ENCODE measurements at regions not wholly inside any gene's neighbourhood (a gene's known extent, or its start where the extent isn't known, plus 50 kb on each side); places are given as distances from the start of the nearest gene placed in this dataset.

- no peak for DNase-seq (ENCODE audit: extremely low read depth, low read depth)
- no peak for TF ChIP-seq CTCF (IDR thresholded peaks at IDR 0.05; ENCODE audit: low read depth, low read length, missing control alignments)
- no peak overlapping the region for H3K4me3 ChIP-seq (replicated peaks; ENCODE audit: low read depth, low read length)
Observed at GRCh38 chr2:129653246-129653645, 326.2 kb upstream of the RAB6C start.

- no peak for TF ChIP-seq CTCF (IDR thresholded peaks at IDR 0.05; ENCODE audit: low read depth, low read length, missing control alignments)
- no peak for DNase-seq (ENCODE audit: extremely low read depth, low read depth)
- H3K4me3 ChIP-seq (replicated peaks; ENCODE audit: low read depth, low read length) = no peak overlapping the region
Observed at GRCh38 chr2:129654331-129654730, 325.1 kb upstream of the RAB6C start.

GRCh38 chr2:129656081-129656598, 323.3 kb upstream of the RAB6C start:
- no peak overlapping the region for H3K4me3 ChIP-seq (replicated peaks; ENCODE audit: low read depth, low read length)
- TF ChIP-seq CTCF (IDR thresholded peaks at IDR 0.05; ENCODE audit: low read depth, low read length, missing control alignments) = no peak
- DNase-seq (ENCODE audit: extremely low read depth, low read depth) = no peak

GRCh38 chr2:129658430-129658829, 321.0 kb upstream of the RAB6C start:
- H3K4me3 ChIP-seq (replicated peaks; ENCODE audit: low read depth, low read length) = no peak overlapping the region
- DNase-seq (ENCODE audit: extremely low read depth, low read depth) = no peak
- TF ChIP-seq CTCF (IDR thresholded peaks at IDR 0.05; ENCODE audit: low read depth, low read length, missing control alignments) = no peak

GRCh38 chr2:129661935-129662334, 317.5 kb upstream of the RAB6C start:
- DNase-seq (ENCODE audit: extremely low read depth, low read depth) = no peak
- H3K4me3 ChIP-seq (replicated peaks; ENCODE audit: low read depth, low read length) = no peak overlapping the region

GRCh38 chr2:129667577-129667976, 311.9 kb upstream of the RAB6C start:
- H3K4me3 ChIP-seq (replicated peaks; ENCODE audit: low read depth, low read length) = no peak overlapping the region
- TF ChIP-seq CTCF (IDR thresholded peaks at IDR 0.05; ENCODE audit: low read depth, low read length, missing control alignments) = no peak
- no peak for DNase-seq (ENCODE audit: extremely low read depth, low read depth)

More at GRCh38 chr2:129661935-129662334, 317.5 kb upstream of the RAB6C start:
- no peak for TF ChIP-seq CTCF (IDR thresholded peaks at IDR 0.05; ENCODE audit: low read depth, low read length, missing control alignments)

GRCh38 chr2:129672521-129672920, 306.9 kb upstream of the RAB6C start:
- no peak for TF ChIP-seq CTCF (IDR thresholded peaks at IDR 0.05; ENCODE audit: low read depth, low read length, missing control alignments)
- H3K4me3 ChIP-seq (replicated peaks; ENCODE audit: low read depth, low read length) = no peak overlapping the region
- no peak for DNase-seq (ENCODE audit: extremely low read depth, low read depth)
